ENCODE measurements at regions not wholly inside any gene's neighbourhood (a gene's known extent, or its start where the extent isn't known, plus 50 kb on each side); places are given as distances from the start of the nearest gene placed in this dataset.
"Not testable (repeated sequence)": the region's sequence is repeated elsewhere in the genome, so short reads cannot be mapped to it uniquely, and the experiment has no call there.

- no peaks in the 10 kb centered on the region for H3K9me3 Mint-ChIP-seq
- ChIA-PET CTCF (interaction anchor here (0.6 to 1.1 kb wide), 2 partner anchors 11 to 15 kb away, joined by 3 to 4 read pairs; no protein-coding TSS in a partner anchor), POLR2A (interaction anchor here (0.8 kb wide), 1 partner anchor 513 kb away, joined by 3 read pairs; no protein-coding TSS in a partner anchor)
- H3K27me3 Mint-ChIP-seq, result no peaks in the 10 kb centered on the region
- no peak for DNase-seq
- H3K27ac Mint-ChIP-seq, result no peak overlapping the region
- H3K36me3 Mint-ChIP-seq (ENCODE audit: low read depth), result no peaks in the 10 kb centered on the region
- no peak overlapping the region for H3K4me3 Mint-ChIP-seq
- H3K4me1 Mint-ChIP-seq, result peaks cover 42% of the 10 kb centered on the region
Observed at GRCh38 chr7:16933296-16934279, 51.8 kb upstream of the AGR3 start.

- H3K4me1 Mint-ChIP-seq, result peaks cover 34% of the 10 kb centered on the region
- no peak overlapping the region for H3K27ac Mint-ChIP-seq
- DNase-seq, result no peak
- H3K9me3 Mint-ChIP-seq, result no peaks in the 10 kb centered on the region
- no peak overlapping the region for H3K4me3 Mint-ChIP-seq
- POLR2A ChIA-PET, result no interaction called here
- H3K36me3 Mint-ChIP-seq (ENCODE audit: low read depth), result no peaks in the 10 kb centered on the region
- CTCF ChIA-PET, result no interaction called here
- no peaks in the 10 kb centered on the region for H3K27me3 Mint-ChIP-seq
Observed at GRCh38 chr7:16934722-16935340, 53.0 kb upstream of the AGR3 start.

- peaks cover 31% of the 10 kb centered on the region for H3K4me1 Mint-ChIP-seq
- peaks cover 2% of the 10 kb centered on the region for H3K27me3 Mint-ChIP-seq
- no peak overlapping the region for H3K27ac Mint-ChIP-seq
- no peaks in the 10 kb centered on the region for H3K9me3 Mint-ChIP-seq
- DNase-seq, result no peak
- H3K4me3 Mint-ChIP-seq, result no peak overlapping the region
- ChIA-PET POLR2A (no interaction called here), CTCF (no interaction called here)
- H3K36me3 Mint-ChIP-seq (ENCODE audit: low read depth), result no peaks in the 10 kb centered on the region
Observed at GRCh38 chr7:16935341-16935735, 53.6 kb upstream of the AGR3 start.

GRCh38 chr7:16936626-16937422 is 55.0 kb upstream of the AGR3 start:
- Mint-ChIP-seq H3K27me3 (peaks cover 3% of the 10 kb centered on the region), H3K4me1 (peaks cover 23% of the 10 kb centered on the region), H3K36me3 (ENCODE audit: low read depth) (no peaks in the 10 kb centered on the region), H3K9me3 (no peaks in the 10 kb centered on the region), H3K27ac (no peak overlapping the region), H3K4me3 (no peak overlapping the region)
- no peak for DNase-seq
- ChIA-PET POLR2A (no interaction called here), CTCF (no interaction called here)

- H3K27ac Mint-ChIP-seq, result no peak overlapping the region
- no peak overlapping the region for H3K4me3 Mint-ChIP-seq
- no peak for DNase-seq
- peaks cover 11% of the 10 kb centered on the region for H3K4me1 Mint-ChIP-seq
- peaks cover 5% of the 10 kb centered on the region for H3K27me3 Mint-ChIP-seq
- H3K36me3 Mint-ChIP-seq (ENCODE audit: low read depth), result no peaks in the 10 kb centered on the region
- POLR2A ChIA-PET, result no interaction called here
- CTCF ChIA-PET, result no interaction called here
- H3K9me3 Mint-ChIP-seq, result peaks cover 4% of the 10 kb centered on the region
Observed at GRCh38 chr7:16939161-16939560, 57.4 kb upstream of the AGR3 start.

GRCh38 chr7:16940776-16941175 is 59.0 kb upstream of the AGR3 start:
- CTCF ChIA-PET, result interaction anchor here (0.9 to 1.1 kb wide), 2 partner anchors 9 to 23 kb away, joined by 3 read pairs; no protein-coding TSS in a partner anchor
- DNase-seq, result no peak
- no peak overlapping the region for H3K4me3 Mint-ChIP-seq
- H3K9me3 Mint-ChIP-seq, result peaks cover 4% of the 10 kb centered on the region
- H3K27ac Mint-ChIP-seq, result no peak overlapping the region
- H3K36me3 Mint-ChIP-seq (ENCODE audit: low read depth), result no peaks in the 10 kb centered on the region
- peaks cover 2% of the 10 kb centered on the region for H3K4me1 Mint-ChIP-seq
- H3K27me3 Mint-ChIP-seq, result peaks cover 7% of the 10 kb centered on the region
- POLR2A ChIA-PET, result no interaction called here

- peaks cover 12% of the 10 kb centered on the region for H3K9me3 Mint-ChIP-seq
- no peak for DNase-seq
- no peak overlapping the region for H3K4me3 Mint-ChIP-seq
- no peaks in the 10 kb centered on the region for H3K36me3 Mint-ChIP-seq (ENCODE audit: low read depth)
- peaks cover 2% of the 10 kb centered on the region for H3K4me1 Mint-ChIP-seq
- ChIA-PET CTCF (no interaction called here), POLR2A (no interaction called here)
- H3K27me3 Mint-ChIP-seq, result peaks cover 7% of the 10 kb centered on the region
- no peak overlapping the region for H3K27ac Mint-ChIP-seq
Observed at GRCh38 chr7:16942929-16943509, 61.2 kb upstream of the AGR3 start.

GRCh38 chr7:16944936-16945335 is 63.2 kb upstream of the AGR3 start:
- ChIA-PET CTCF (no interaction called here), POLR2A (no interaction called here)
- Mint-ChIP-seq H3K27me3 (peaks cover 7% of the 10 kb centered on the region), H3K4me1 (no peaks in the 10 kb centered on the region), H3K9me3 (peaks cover 24% of the 10 kb centered on the region), H3K36me3 (ENCODE audit: low read depth) (peaks cover 6% of the 10 kb centered on the region), H3K4me3 (no peak overlapping the region), H3K27ac (no peak overlapping the region)
- DNase-seq, result no peak

- no peak overlapping the region for H3K27ac Mint-ChIP-seq
- CTCF ChIA-PET, result no interaction called here
Observed at GRCh38 chr7:16945372-16945771, 63.6 kb upstream of the AGR3 start.

GRCh38 chr7:16948110-16948509 is 66.3 kb upstream of the AGR3 start:
- POLR2A ChIA-PET; DNase-seq; H3K27me3 Mint-ChIP-seq; CTCF ChIA-PET; H3K4me3 Mint-ChIP-seq; H3K36me3 Mint-ChIP-seq (ENCODE audit: low read depth); H3K4me1 Mint-ChIP-seq; H3K27ac Mint-ChIP-seq: not testable (repeated sequence)
- H3K9me3 Mint-ChIP-seq, result peaks cover 24% of the 10 kb centered on the region

More at GRCh38 chr7:16945372-16945771, 63.6 kb upstream of the AGR3 start:
- no peak for DNase-seq
- peaks cover 6% of the 10 kb centered on the region for H3K36me3 Mint-ChIP-seq (ENCODE audit: low read depth)
- peaks cover 5% of the 10 kb centered on the region for H3K27me3 Mint-ChIP-seq
- no peak overlapping the region for H3K4me3 Mint-ChIP-seq
- H3K9me3 Mint-ChIP-seq, result peaks cover 24% of the 10 kb centered on the region
- POLR2A ChIA-PET, result no interaction called here
- no peaks in the 10 kb centered on the region for H3K4me1 Mint-ChIP-seq

GRCh38 chr7:16951483-16952080 is 69.8 kb upstream of the AGR3 start:
- peaks cover 20% of the 10 kb centered on the region for H3K9me3 Mint-ChIP-seq
- DNase-seq, result no peak
- no peak overlapping the region for H3K27ac Mint-ChIP-seq
- H3K27me3 Mint-ChIP-seq, result peaks cover 5% of the 10 kb centered on the region
- H3K4me3 Mint-ChIP-seq, result no peak overlapping the region
- ChIA-PET CTCF (no interaction called here), POLR2A (no interaction called here)
- H3K4me1 Mint-ChIP-seq, result no peaks in the 10 kb centered on the region
- peaks cover 6% of the 10 kb centered on the region for H3K36me3 Mint-ChIP-seq (ENCODE audit: low read depth)

- CTCF ChIA-PET, result no interaction called here
- Mint-ChIP-seq H3K27ac (no peak overlapping the region), H3K9me3 (peaks cover under 1% of the 10 kb centered on the region), H3K27me3 (peaks cover 5% of the 10 kb centered on the region), H3K36me3 (ENCODE audit: low read depth) (no peaks in the 10 kb centered on the region), H3K4me3 (no peak overlapping the region), H3K4me1 (no peaks in the 10 kb centered on the region)
- POLR2A ChIA-PET, result interaction anchor here (0.6 kb wide), 1 partner anchor 11 kb away, joined by 3 read pairs; no protein-coding TSS in a partner anchor
- DNase-seq, result no peak
Observed at GRCh38 chr7:16954321-16954720, 72.5 kb upstream of the AGR3 start.
